Mesendoderm (in vitro differentiated cells): ENCODE measurements at regions not wholly inside any gene's neighbourhood (a gene's known extent, or its start where the extent isn't known, plus 50 kb on each side); places are given as distances from the start of the nearest gene placed in this dataset.
"Not testable (repeated sequence)": the region's sequence is repeated elsewhere in the genome, so short reads cannot be mapped to it uniquely, and the experiment has no call there.

ENCODE experiments used
- DNase-seq: peaks from one replicate; pipeline ENCODE4 v3.0.0; 2013
- H2AK5ac ChIP-seq: 2 replicates; pipeline ENCODE4 v1.6.1; 2013; ENCODE audit warnings: low read length, inconsistent platforms
- H2BK120ac ChIP-seq: 2 replicates; pipeline ENCODE4 v1.6.1; 2013; ENCODE audit warnings: low read depth, mild to moderate bottlenecking, low read length, moderate library complexity, mixed read lengths
- H2BK15ac ChIP-seq: replicated peaks from 2 replicates; pipeline ENCODE4 v1.6.1; 2013; ENCODE audit warnings: low read depth, mild to moderate bottlenecking, moderate library complexity
- H2BK5ac ChIP-seq: 2 replicates; pipeline ENCODE4 v1.6.1; 2013; ENCODE audit warnings: low read length, inconsistent platforms
- H3K18ac ChIP-seq: 2 replicates; pipeline ENCODE4 v1.6.1; 2013; ENCODE audit warnings: mild to moderate bottlenecking, low read length, mixed read lengths
- H3K23ac ChIP-seq: one replicate; pipeline ENCODE4 v1.6.1; 2013; ENCODE audit warnings: low read length
- H3K27ac ChIP-seq: 2 replicates; pipeline ENCODE4 v1.5.1; 2013; ENCODE audit warnings: low read depth, mild to moderate bottlenecking, inconsistent platforms, low read length, moderate library complexity
- H3K27me3 ChIP-seq: 2 replicates; pipeline ENCODE4 v1.6.1; 2013; ENCODE audit warnings: low read length, control low read depth, mild to moderate bottlenecking, inconsistent platforms; ENCODE audit not compliant: insufficient read depth, poor library complexity
- H3K36me3 ChIP-seq: 2 replicates; pipeline ENCODE4 v1.6.1; 2013; ENCODE audit warnings: low read length, inconsistent platforms; ENCODE audit not compliant: control insufficient read depth, insufficient read depth
- H3K4ac ChIP-seq: one replicate; pipeline ENCODE4 v1.6.1; 2013; ENCODE audit warnings: low read depth, mild to moderate bottlenecking, low read length, moderate library complexity
- H3K4me1 ChIP-seq: 2 replicates; pipeline ENCODE4 v1.6.1; 2013; ENCODE audit warnings: low read depth, low read length, inconsistent platforms; ENCODE audit not compliant: control insufficient read depth
- H3K4me2 ChIP-seq: 2 replicates; pipeline ENCODE4 v1.6.1; 2013; ENCODE audit warnings: low read length
- H3K4me3 ChIP-seq: 2 replicates; pipeline ENCODE4 v1.5.1; 2013; ENCODE audit warnings: mild to moderate bottlenecking, low read length
- H3K56ac ChIP-seq: one replicate; pipeline ENCODE4 v1.6.1; 2013; ENCODE audit warnings: low read length
- H3K79me1 ChIP-seq: 2 replicates; pipeline ENCODE4 v1.6.1; 2013; ENCODE audit warnings: low read length, inconsistent platforms
- H3K79me2 ChIP-seq: 2 replicates; pipeline ENCODE4 v1.6.1; 2013; ENCODE audit warnings: mild to moderate bottlenecking, low read length; ENCODE audit not compliant: control insufficient read depth, insufficient read depth
- H3K9ac ChIP-seq: 2 replicates; pipeline ENCODE4 v1.6.1; 2013; ENCODE audit warnings: low read length, inconsistent platforms
- H4K5ac ChIP-seq: one replicate; pipeline ENCODE4 v1.6.1; 2013; ENCODE audit warnings: low read length
- H4K8ac ChIP-seq: one replicate; pipeline ENCODE4 v1.6.1; 2013; ENCODE audit warnings: low read depth, mild to moderate bottlenecking, control low read depth, low read length, moderate library complexity
- WGBS: extraction: QIAGEN DNeasy Blood & Tissue Kit; methylation state at CpG from one replicate; pipeline ENCODE4 v1.1.7; 2013; ENCODE audit warnings: low lambda C conversion rate, missing lambda C conversion rate; ENCODE audit not compliant: insufficient coverage; ENCODE audit errors: extremely low coverage; 5-methylcytosine and 5-hydroxymethylcytosine counted together

DNA sequence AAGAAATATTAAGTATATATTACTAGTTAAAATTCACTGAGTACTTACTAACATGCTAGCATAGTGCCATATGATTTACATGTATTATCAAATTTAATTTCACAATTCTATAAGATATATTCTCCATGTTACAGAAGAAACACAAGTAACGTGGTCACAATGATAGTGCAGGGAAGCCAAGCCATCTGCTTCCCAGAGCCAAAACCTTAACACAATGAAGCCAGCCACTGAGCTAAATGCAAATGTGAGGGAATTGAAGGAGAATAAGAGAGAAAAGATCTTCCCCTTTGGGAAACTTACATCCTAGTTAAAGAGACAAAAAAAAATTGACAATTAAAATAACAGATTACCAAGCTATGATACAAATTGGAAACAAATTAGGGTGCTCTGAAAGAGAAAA lies 63.6 kb downstream of the ELAPOR2 start:
- Histone ChIP-seq H3K56ac (no peak overlapping the region), H3K4me1 (no peaks in the 10 kb centered on the region), H2BK5ac (no peak overlapping the region), H2AK5ac (no peak overlapping the region), H2BK120ac (no peak overlapping the region), H3K79me1 (no peaks in the 10 kb centered on the region), H3K4me3 (no peak overlapping the region), H3K4ac (peak overlapping the region; percentile 31), H3K9ac (no peak overlapping the region), H3K18ac (no peak overlapping the region), H4K5ac (no peak overlapping the region), H3K79me2 (peaks cover 3% of the 10 kb centered on the region), H3K27ac (no peak overlapping the region), H2BK15ac (no peak overlapping the region), H3K23ac (no peak overlapping the region), H3K27me3 (no peaks in the 10 kb centered on the region), H3K4me2 (no peak overlapping the region), H3K36me3 (no peaks in the 10 kb centered on the region), H4K8ac (no peak overlapping the region)
- no peak for DNase-seq
- no CpG with 5 or more reads among the region's 1 CpG for WGBS

DNA sequence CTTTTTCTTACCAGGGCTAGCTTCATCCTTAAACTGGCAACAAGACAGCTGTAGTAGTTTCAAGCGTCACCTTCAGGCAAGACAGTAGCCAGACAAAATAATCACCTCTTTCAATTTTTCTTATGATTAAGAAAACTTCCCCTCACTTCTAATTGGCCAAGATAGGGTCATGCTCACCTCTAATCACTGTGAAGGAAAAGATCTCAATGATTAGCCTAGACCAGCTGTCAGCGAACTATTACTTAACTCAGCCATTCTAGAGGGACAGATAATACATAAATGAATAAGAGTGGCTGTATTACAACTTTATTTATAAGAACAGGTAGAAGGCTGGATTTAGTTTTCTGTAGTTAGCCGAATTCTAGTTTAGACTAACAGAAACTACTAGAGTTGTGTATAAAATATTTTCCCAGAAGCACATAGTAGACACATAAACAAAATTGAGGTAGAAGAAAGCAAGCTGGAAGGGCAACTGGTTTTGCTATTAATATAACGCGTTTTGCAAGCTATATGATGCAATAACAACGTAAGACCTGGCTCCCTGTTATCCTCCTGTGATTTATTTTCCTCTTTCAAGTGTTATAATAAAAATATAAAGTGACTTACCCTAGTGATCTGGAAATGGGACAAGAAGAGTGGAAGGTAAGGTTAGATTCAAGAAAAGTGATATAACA lies 64.3 kb downstream of the ELAPOR2 start:
- H3K23ac ChIP-seq: no peak overlapping the region
- no peaks in the 10 kb centered on the region for H3K79me1 ChIP-seq
- H2BK5ac ChIP-seq: no peak overlapping the region
- H3K79me2 ChIP-seq: peaks cover 3% of the 10 kb centered on the region
- no peak overlapping the region for H3K4me2 ChIP-seq
- H4K8ac ChIP-seq: no peak overlapping the region
- no peaks in the 10 kb centered on the region for H3K36me3 ChIP-seq
- no peak overlapping the region for H3K56ac ChIP-seq
- no peak overlapping the region for H3K9ac ChIP-seq
- no peak overlapping the region for H2AK5ac ChIP-seq
- no peak overlapping the region for H3K4ac ChIP-seq
- H2BK15ac ChIP-seq: no peak overlapping the region
- H3K27ac ChIP-seq: no peak overlapping the region
- no peak overlapping the region for H3K18ac ChIP-seq
- H3K4me1 ChIP-seq: no peaks in the 10 kb centered on the region
- H4K5ac ChIP-seq: no peak overlapping the region
- no peak overlapping the region for H3K4me3 ChIP-seq
- no peak overlapping the region for H2BK120ac ChIP-seq
- no peak for DNase-seq
- H3K27me3 ChIP-seq: no peaks in the 10 kb centered on the region
- WGBS: no CpG with 5 or more reads among the region's 6 CpGs

DNA sequence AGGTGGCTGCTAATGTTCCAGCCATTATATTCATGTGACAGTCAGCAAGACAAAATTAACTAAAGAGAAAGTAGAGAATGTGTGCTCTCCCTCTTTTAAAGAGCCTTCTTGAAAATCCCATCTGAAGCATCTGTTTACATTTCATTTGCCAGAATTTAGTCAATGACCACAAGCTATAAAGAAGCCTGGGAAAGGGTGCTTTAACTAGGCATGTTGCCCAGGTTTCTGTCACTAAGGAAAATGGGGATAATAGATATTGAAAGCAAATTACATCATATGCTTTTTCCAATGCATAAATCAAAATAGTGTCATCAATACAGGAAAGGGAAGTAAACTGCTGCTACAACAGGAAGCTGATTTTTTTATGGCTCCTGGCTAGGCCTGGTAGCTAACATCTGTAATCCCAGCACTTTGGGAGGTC lies 67.7 kb downstream of the ELAPOR2 start:
- Histone ChIP-seq H3K18ac (no peak overlapping the region), H4K5ac (no peak overlapping the region), H3K36me3 (no peaks in the 10 kb centered on the region), H3K79me2 (peaks cover 3% of the 10 kb centered on the region), H3K4me1 (no peaks in the 10 kb centered on the region), H3K27ac (no peak overlapping the region), H3K4me3 (no peak overlapping the region), H2BK15ac (no peak overlapping the region), H4K8ac (no peak overlapping the region), H3K9ac (no peak overlapping the region), H3K79me1 (no peaks in the 10 kb centered on the region), H3K23ac (no peak overlapping the region), H2BK120ac (no peak overlapping the region), H2BK5ac (no peak overlapping the region), H2AK5ac (no peak overlapping the region), H3K4ac (no peak overlapping the region), H3K56ac (no peak overlapping the region), H3K27me3 (no peaks in the 10 kb centered on the region), H3K4me2 (no peak overlapping the region)
- DNase-seq: no peak

DNA sequence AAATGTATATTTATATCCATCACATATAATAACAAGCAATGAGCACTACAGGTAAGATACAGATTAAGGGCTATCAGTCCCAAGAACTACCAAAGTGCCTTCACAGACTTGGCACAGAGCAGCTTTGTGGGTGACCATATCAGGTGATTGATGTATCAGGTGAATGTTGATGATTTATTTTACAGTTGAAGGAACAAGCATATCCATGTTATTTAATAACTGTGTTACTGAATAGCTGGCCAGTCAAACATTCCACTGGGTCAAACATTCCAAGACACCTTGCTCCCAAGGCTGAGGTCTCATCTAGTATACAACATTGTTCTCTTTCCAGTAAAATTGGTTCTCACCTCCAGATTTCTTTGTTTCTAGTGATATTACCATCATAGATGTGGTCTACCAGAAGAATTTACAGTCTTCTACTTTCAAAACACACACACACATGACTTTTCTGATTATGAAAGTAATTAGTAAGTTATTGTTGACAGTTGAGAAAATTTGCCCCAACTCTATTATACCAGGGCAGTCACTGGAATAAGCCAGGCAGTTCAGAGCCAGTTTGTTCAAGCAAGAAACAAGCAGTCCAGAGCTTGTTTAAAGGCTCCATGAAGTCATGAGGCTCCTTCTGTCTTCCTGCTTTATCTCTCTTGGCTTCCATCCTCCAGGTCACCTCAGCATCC lies 68.2 kb downstream of the ELAPOR2 start:
- DNase-seq: no peak
- H2BK5ac ChIP-seq: no peak overlapping the region
- no peaks in the 10 kb centered on the region for H3K4me1 ChIP-seq
- H3K4me2 ChIP-seq: no peak overlapping the region
- H3K27me3 ChIP-seq: no peaks in the 10 kb centered on the region
- H3K23ac ChIP-seq: no peak overlapping the region
- no peak overlapping the region for H2BK15ac ChIP-seq
- peaks cover 3% of the 10 kb centered on the region for H3K79me2 ChIP-seq
- H3K9ac ChIP-seq: no peak overlapping the region
- no peaks in the 10 kb centered on the region for H3K79me1 ChIP-seq
- no peak overlapping the region for H3K27ac ChIP-seq
- no peak overlapping the region for H2AK5ac ChIP-seq
- no peak overlapping the region for H3K56ac ChIP-seq
- no peak overlapping the region for H4K5ac ChIP-seq
- H4K8ac ChIP-seq: no peak overlapping the region
- H3K4ac ChIP-seq: no peak overlapping the region
- no peak overlapping the region for H2BK120ac ChIP-seq
- no peak overlapping the region for H3K4me3 ChIP-seq
- H3K36me3 ChIP-seq: no peaks in the 10 kb centered on the region
- no peak overlapping the region for H3K18ac ChIP-seq

DNA sequence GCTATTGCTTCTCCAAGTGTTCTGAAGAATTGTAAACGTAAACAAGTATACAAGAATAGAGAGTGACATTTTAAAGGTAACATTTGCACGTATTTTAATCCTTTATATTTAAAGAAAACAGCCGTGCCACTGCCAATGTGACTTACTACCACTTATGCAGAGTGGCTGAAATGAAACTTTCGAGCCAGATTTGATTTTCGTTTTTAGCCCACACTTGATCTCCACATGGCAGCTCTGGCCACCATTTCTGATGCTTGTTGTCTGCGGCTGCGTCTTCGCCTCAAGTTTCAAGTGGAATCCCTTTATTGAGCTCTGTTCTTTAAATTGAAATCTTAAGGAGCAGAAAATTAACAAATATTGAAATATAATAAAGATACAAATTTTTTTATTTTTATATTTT lies 70.0 kb downstream of the ELAPOR2 start:
- H2BK5ac ChIP-seq: no peak overlapping the region
- no peak overlapping the region for H2AK5ac ChIP-seq
- H3K27ac ChIP-seq: no peak overlapping the region
- H3K27me3 ChIP-seq: no peaks in the 10 kb centered on the region
- DNase-seq: no peak
- H4K5ac ChIP-seq: no peak overlapping the region
- H2BK120ac ChIP-seq: no peak overlapping the region
- H3K56ac ChIP-seq: no peak overlapping the region
- no peak overlapping the region for H4K8ac ChIP-seq
- WGBS: no CpG with 5 or more reads among the region's 8 CpGs
- H3K4me3 ChIP-seq: no peak overlapping the region
- no peak overlapping the region for H3K4me2 ChIP-seq
- H3K23ac ChIP-seq: no peak overlapping the region
- no peak overlapping the region for H3K4ac ChIP-seq
- no peak overlapping the region for H3K9ac ChIP-seq
- H3K18ac ChIP-seq: no peak overlapping the region
- no peaks in the 10 kb centered on the region for H3K4me1 ChIP-seq
- no peaks in the 10 kb centered on the region for H3K79me1 ChIP-seq
- no peak overlapping the region for H2BK15ac ChIP-seq
- H3K36me3 ChIP-seq: no peaks in the 10 kb centered on the region
- peaks cover 3% of the 10 kb centered on the region for H3K79me2 ChIP-seq

DNA sequence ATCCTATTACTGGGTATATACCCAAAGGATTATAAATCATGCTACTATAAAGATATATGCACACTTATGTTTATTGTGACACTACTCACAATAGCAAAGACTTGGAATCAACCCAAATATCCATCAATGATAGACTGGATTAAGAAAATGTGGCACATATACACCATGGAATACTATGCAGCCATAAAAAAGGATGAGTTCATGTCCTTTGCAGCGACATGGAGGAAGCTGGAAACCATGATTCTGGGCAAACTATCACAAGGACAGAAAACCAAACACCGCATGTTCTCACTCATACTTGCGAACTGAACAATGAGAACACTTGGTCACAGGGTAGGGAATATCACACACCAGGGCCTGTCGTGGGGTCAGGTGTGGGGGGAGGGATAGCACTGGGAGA lies 71.6 kb downstream of the ELAPOR2 start:
- not testable (repeated sequence) for H2AK5ac ChIP-seq, H3K4me1 ChIP-seq, H3K36me3 ChIP-seq, H3K4me3 ChIP-seq, H4K8ac ChIP-seq, H3K23ac ChIP-seq, H3K79me2 ChIP-seq, H2BK15ac ChIP-seq, H2BK120ac ChIP-seq, H3K18ac ChIP-seq, H3K4ac ChIP-seq, H4K5ac ChIP-seq, H3K9ac ChIP-seq, H3K79me1 ChIP-seq, H3K4me2 ChIP-seq, H3K56ac ChIP-seq, DNase-seq, H3K27ac ChIP-seq, H3K27me3 ChIP-seq, H2BK5ac ChIP-seq
- no CpG with 5 or more reads among the region's 4 CpGs for WGBS
